Stomach (tissue), 8 donors: ENCODE measurements at regions not wholly inside any gene's neighbourhood (a gene's known extent, or its start where the extent isn't known, plus 50 kb on each side); places are given as distances from the start of the nearest gene placed in this dataset.

Source experiments
- DNase-seq, 2 donors: peaks; one replicate each; pipeline versions ENCODE4 v3.0.0 to v3.0.0-alpha.2; 2013 to 2019
- H3K27ac ChIP-seq, 5 donors: fragments of 200-600 bp in 4 of 5; sonication (generic) in 4 of 5; one replicate each; pipeline ENCODE4 v1.5.1; 2013 to 2019; ENCODE audit warnings: mild to moderate bottlenecking in 1 of 5, moderate library complexity in 1 of 5
- H3K27me3 ChIP-seq, 3 donors: fragments of 200-600 bp; sonication (generic); one replicate each; pipeline ENCODE4 v1.5.1; 2017 to 2019; ENCODE audit warnings: mixed run types in 1 of 3
- H3K36me3 ChIP-seq, 4 donors: fragments of 200-600 bp; sonication (generic); 1 replicate in 3 of 4; 2 replicates in 1 of 4; pipeline ENCODE4 v1.5.1; 2016 to 2019
- H3K4me1 ChIP-seq, 4 donors: fragments of 200-600 bp; sonication (generic); one replicate each; pipeline ENCODE4 v1.5.1; 2016 to 2019
- H3K4me3 ChIP-seq, 4 donors: fragments of 200-600 bp; sonication (generic) in 3 of 4; one replicate each; pipeline ENCODE4 v1.5.1; 2016 to 2019; ENCODE audit warnings: mild to moderate bottlenecking in 1 of 4
- H3K9me3 ChIP-seq, 4 donors: fragments of 200-600 bp; sonication (generic); one replicate each; pipeline ENCODE4 v1.5.1; 2016 to 2019
- EP300 ChIP-seq: sonication (generic); formaldehyde crosslinking; IDR thresholded peaks from one replicate; pipeline ENCODE4 v1.6.1; 2017; ENCODE audit warnings: antibody characterized with exemption
- POLR2A ChIP-seq, 4 donors: fragments of 450-650 bp; IDR thresholded peaks; one replicate each; pipeline ENCODE4 v1.6.1; 2016; ENCODE audit warnings: antibody characterized with exemption in 4 of 4, control low read depth in 2 of 4, mild to moderate bottlenecking in 1 of 4, moderate library complexity in 1 of 4
- POLR2AphosphoS5 ChIP-seq, 3 donors: sonication (generic); formaldehyde crosslinking; IDR thresholded peaks; one replicate each; pipeline ENCODE4 v1.6.1; 2016; ENCODE audit warnings: antibody characterized with exemption in 3 of 3
- WGBS, 5 donors: extraction: QIAGEN DNeasy Blood & Tissue Kit in 3 of 5; methylation state at CpG; one replicate each; pipeline versions ENCODE4 v1.1.5 to v1.1.7; 2013 to 2018; 5-methylcytosine and 5-hydroxymethylcytosine counted together
- intact Hi-C: fragments of 100-400 bp; cut with DNase I; formaldehyde crosslinking; loops from one replicate; pipeline ENCODE4 v1.15.1; 2023; ENCODE audit warnings: low total_unique reads
- TF ChIP-seq, protein P1 (sequence below), 7 experiments: fragments of 450-650 bp in 4 of 7; fragments of 200-600 bp in 3 of 7; sonication (generic) in 3 of 7; IDR thresholded peaks; one replicate each; pipeline ENCODE4 v1.5.1; 2016 to 2019; ENCODE audit warnings: antibody characterized with exemption in 7 of 7, control low read depth in 2 of 7, mild to moderate bottlenecking in 1 of 7
- donor health status: healthy with polysubstance abuse.
- donor health status: Bipolar disorder and iron deficiency.
- donor health status: healthy.

DNA sequence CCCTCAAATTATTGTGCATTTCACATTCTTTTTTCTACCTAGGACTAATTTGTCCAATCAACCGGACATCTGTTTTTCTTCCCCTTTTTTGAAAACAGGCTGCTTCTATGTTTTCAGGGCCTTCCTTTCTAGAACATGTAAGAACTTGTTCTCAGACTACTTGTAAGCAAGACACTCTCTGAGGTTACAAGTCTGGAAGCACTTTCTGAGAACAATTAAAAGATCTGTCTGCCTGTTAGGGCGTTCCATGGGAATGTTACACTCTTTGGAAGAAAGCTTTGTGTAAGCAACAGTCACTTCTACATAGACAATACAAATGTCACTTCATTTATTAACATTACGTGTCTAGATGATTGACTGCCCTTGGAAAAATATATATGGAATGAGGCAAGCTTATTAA lies 50.9 kb upstream of the HSPB3 start:
- Histone ChIP-seq H3K4me3 (no peak overlapping the region), H3K9me3 (no peaks in the 10 kb centered on the region), H3K4me1 (no peaks in the 10 kb centered on the region), H3K27ac (no peak overlapping the region), H3K27me3 (no peaks in the 10 kb centered on the region), H3K36me3 (no peaks in the 10 kb centered on the region)
- TF ChIP-seq, protein P1, sequence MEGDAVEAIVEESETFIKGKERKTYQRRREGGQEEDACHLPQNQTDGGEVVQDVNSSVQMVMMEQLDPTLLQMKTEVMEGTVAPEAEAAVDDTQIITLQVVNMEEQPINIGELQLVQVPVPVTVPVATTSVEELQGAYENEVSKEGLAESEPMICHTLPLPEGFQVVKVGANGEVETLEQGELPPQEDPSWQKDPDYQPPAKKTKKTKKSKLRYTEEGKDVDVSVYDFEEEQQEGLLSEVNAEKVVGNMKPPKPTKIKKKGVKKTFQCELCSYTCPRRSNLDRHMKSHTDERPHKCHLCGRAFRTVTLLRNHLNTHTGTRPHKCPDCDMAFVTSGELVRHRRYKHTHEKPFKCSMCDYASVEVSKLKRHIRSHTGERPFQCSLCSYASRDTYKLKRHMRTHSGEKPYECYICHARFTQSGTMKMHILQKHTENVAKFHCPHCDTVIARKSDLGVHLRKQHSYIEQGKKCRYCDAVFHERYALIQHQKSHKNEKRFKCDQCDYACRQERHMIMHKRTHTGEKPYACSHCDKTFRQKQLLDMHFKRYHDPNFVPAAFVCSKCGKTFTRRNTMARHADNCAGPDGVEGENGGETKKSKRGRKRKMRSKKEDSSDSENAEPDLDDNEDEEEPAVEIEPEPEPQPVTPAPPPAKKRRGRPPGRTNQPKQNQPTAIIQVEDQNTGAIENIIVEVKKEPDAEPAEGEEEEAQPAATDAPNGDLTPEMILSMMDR (IDR thresholded peaks at IDR 0.05), result no peak
- intact Hi-C loops, result no loop called here
- no peak for DNase-seq
- 62 to 74% (median 63%) methylated on average over 3 of the region's 3 CpGs for WGBS, 5 donors

DNA sequence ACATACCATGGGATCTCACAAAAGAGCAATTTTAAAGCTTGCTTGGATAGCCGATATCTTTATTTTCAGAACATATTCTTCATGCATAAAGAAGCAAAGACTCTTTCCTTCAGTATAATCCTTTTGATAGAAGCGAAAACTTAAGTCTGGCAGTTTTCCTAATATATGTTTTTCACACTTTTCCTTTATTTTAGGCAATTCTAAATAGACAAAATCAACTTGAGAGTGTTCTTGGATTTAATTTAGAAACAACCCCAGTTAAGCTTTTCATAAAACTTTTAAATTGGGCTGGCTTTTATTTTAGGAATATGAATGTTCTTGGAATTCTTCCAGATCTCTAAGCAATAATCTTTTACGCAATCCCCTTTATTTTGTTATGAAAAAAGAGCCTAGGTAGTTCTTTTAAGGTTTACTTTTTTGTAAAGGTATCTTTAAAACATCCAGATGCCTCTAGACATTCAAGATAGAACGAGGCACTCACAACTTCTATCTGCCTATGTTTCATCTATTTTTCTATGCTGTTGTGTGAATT lies 51.5 kb upstream of the HSPB3 start:
- WGBS, 5 donors, result 79 to 86% (median 81%) methylated on average over 4 of the region's 4 CpGs
- no peaks in the 10 kb centered on the region for H3K9me3 ChIP-seq
- no peaks in the 10 kb centered on the region for H3K27me3 ChIP-seq
- no peak overlapping the region for H3K27ac ChIP-seq
- H3K4me1 ChIP-seq, result no peaks in the 10 kb centered on the region
- H3K4me3 ChIP-seq, result no peak overlapping the region
- TF ChIP-seq POLR2AphosphoS5 (IDR thresholded peaks at IDR 0.05) (no peak), POLR2A (IDR thresholded peaks at IDR 0.05) (no peak), EP300 (no peak)
- TF ChIP-seq, protein P1 (IDR thresholded peaks at IDR 0.05), result no peak
- no peaks in the 10 kb centered on the region for H3K36me3 ChIP-seq
- DNase-seq, result no peak
- intact Hi-C loops, result no loop called here

GRCh38 chr5:54403121-54403520 lies 52.4 kb upstream of the HSPB3 start:
- TF ChIP-seq EP300 (no peak), POLR2A (IDR thresholded peaks at IDR 0.05) (no peak), POLR2AphosphoS5 (IDR thresholded peaks at IDR 0.05) (no peak)
- TF ChIP-seq, protein P1 (IDR thresholded peaks at IDR 0.05), result no peak
- no peak for DNase-seq
- 86 to 94% (median 90%) methylated on average over 2 of the region's 2 CpGs for WGBS, 5 donors
- H3K27ac ChIP-seq, result no peak overlapping the region
- intact Hi-C loops, result no loop called here
- no peak overlapping the region for H3K4me3 ChIP-seq
- no peaks in the 10 kb centered on the region for H3K9me3 ChIP-seq
- no peaks in the 10 kb centered on the region for H3K4me1 ChIP-seq
- H3K36me3 ChIP-seq, result no peaks in the 10 kb centered on the region
- H3K27me3 ChIP-seq, result no peaks in the 10 kb centered on the region

- Histone ChIP-seq H3K27me3 (no peaks in the 10 kb centered on the region), H3K4me1 (no peaks in the 10 kb centered on the region), H3K36me3 (no peaks in the 10 kb centered on the region), H3K9me3 (no peaks in the 10 kb centered on the region), H3K4me3 (no peak overlapping the region), H3K27ac (no peak overlapping the region)
- DNase-seq, result no peak
- intact Hi-C loops, result no loop called here
- 27 to 44% (median 36%) methylated on average over 2 of the region's 2 CpGs for WGBS, 5 donors
- TF ChIP-seq EP300 (no peak), POLR2AphosphoS5 (IDR thresholded peaks at IDR 0.05) (no peak), POLR2A (IDR thresholded peaks at IDR 0.05) (no peak)
- TF ChIP-seq, protein P1 (IDR thresholded peaks at IDR 0.05), result no peak
Measured at GRCh38 chr5:54401515-54401914, 54.0 kb upstream of the HSPB3 start.
